T-cell (primary cell): ENCODE measurements at regions not wholly inside any gene's neighbourhood (a gene's known extent, or its start where the extent isn't known, plus 50 kb on each side); places are given as distances from the start of the nearest gene placed in this dataset.

Source experiments
- ATAC-seq, 4 experiments: fragments of 200-7000 bp in 3 of 4; fragments of 150-1000 bp in 1 of 4; cut with Tn5 transposase; replicated peaks in 1 of 4; 1 replicate in 3 of 4; 2 replicates in 1 of 4; pipeline ENCODE4 v1.10.0; 2021; ENCODE audit warnings: moderate library complexity in 3 of 4, mild to moderate bottlenecking in 2 of 4, moderate number of reproducible peaks in 1 of 4
- CTCF ChIA-PET, 2 donors: fragments of 300-600 bp; sonication (Branson Sonifier 250); formaldehyde crosslinking; loops; one replicate each; lab custom pipeline; 2022; ENCODE audit warnings: antibody characterized with exemption in 2 of 2; lab: Charles Lee
- POLR2A ChIA-PET, 2 donors: fragments of 300-600 bp; sonication (Branson Sonifier 250); formaldehyde crosslinking; loops; one replicate each; lab custom pipeline; 2022; ENCODE audit warnings: antibody characterized with exemption in 2 of 2; lab: Charles Lee
- DNase-seq, 35 experiments: peaks; one replicate each; pipeline versions ENCODE4 v3.0.0 to v3.0.0-alpha.2; 2013 to 2023
- H3K27ac ChIP-seq: one replicate; pipeline ENCODE4 v1.5.1; 2013; ENCODE audit warnings: low read length
- H3K27me3 ChIP-seq, 2 experiments: replicated peaks in 1 of 2; 1 replicate in 1 of 2; 2 replicates in 1 of 2; pipeline versions ENCODE4 v1.6.1 to v1.7.0; 2013; ENCODE audit warnings: low read length in 1 of 2, mixed read lengths in 1 of 2; ENCODE audit not compliant: control insufficient read depth in 2 of 2, insufficient read depth in 2 of 2; ENCODE audit errors: extremely low read depth in 1 of 2
- H3K36me3 ChIP-seq, 2 donors: 1 replicate in 1 of 2; 2 replicates in 1 of 2; pipeline versions ENCODE4 v1.6.1 to v1.7.0; 2013; ENCODE audit warnings: low read length in 1 of 2; ENCODE audit not compliant: control insufficient read depth in 2 of 2, insufficient read depth in 1 of 2; ENCODE audit errors: extremely low read depth in 1 of 2
- H3K4me1 ChIP-seq, 2 experiments: 1 replicate in 1 of 2; 2 replicates in 1 of 2; pipeline versions ENCODE4 v1.6.1 to v1.7.0; 2013; ENCODE audit warnings: low read length in 2 of 2, mixed read lengths in 1 of 2; ENCODE audit not compliant: insufficient read depth in 2 of 2, control insufficient read depth in 1 of 2; ENCODE audit errors: extremely low read depth in 1 of 2
- H3K4me3 ChIP-seq, 2 donors: 1 replicate in 1 of 2; 2 replicates in 1 of 2; pipeline versions ENCODE4 v1.5.1 to v1.7.0; 2013; ENCODE audit warnings: mild to moderate bottlenecking in 2 of 2, low read length in 1 of 2, moderate library complexity in 1 of 2; ENCODE audit not compliant: control insufficient read depth in 1 of 2; ENCODE audit errors: extremely low read depth in 1 of 2
- H3K9me3 ChIP-seq: 2 replicates; pipeline ENCODE4 v1.7.0; 2013
- H3K27ac Mint-ChIP-seq, 2 donors: one replicate each; pipeline ENCODE4 v1.8.0; 2020 to 2021; ENCODE audit warnings: mild to moderate bottlenecking in 2 of 2, mixed read lengths in 2 of 2
- H3K27me3 Mint-ChIP-seq, 2 donors: one replicate each; pipeline ENCODE4 v1.8.0; 2021 to 2022; ENCODE audit warnings: mixed read lengths in 2 of 2
- H3K36me3 Mint-ChIP-seq: one replicate; pipeline ENCODE4 v1.8.0; 2021; ENCODE audit warnings: mixed read lengths
- H3K4me1 Mint-ChIP-seq, 3 donors: one replicate each; pipeline ENCODE4 v1.8.0; 2020 to 2022; ENCODE audit warnings: mixed read lengths in 3 of 3, mild to moderate bottlenecking in 1 of 3
- H3K4me3 Mint-ChIP-seq, 3 donors: one replicate each; pipeline ENCODE4 v1.8.0; 2020 to 2022; ENCODE audit warnings: mild to moderate bottlenecking in 3 of 3, mixed read lengths in 3 of 3, moderate library complexity in 3 of 3
- H3K9me3 Mint-ChIP-seq, 3 donors: one replicate each; pipeline ENCODE4 v1.8.0; 2020 to 2022; ENCODE audit warnings: mixed read lengths in 3 of 3
- WGBS: methylation state at CpG from one replicate; pipeline ENCODE4 v1.1.5; 2013; ENCODE audit warnings: missing lambda C conversion rate; ENCODE audit not compliant: insufficient coverage; 5-methylcytosine and 5-hydroxymethylcytosine counted together

GRCh38 chr7:21029006-21029405 is 242.3 kb upstream of the SP8 start:
- ChIA-PET CTCF (interaction anchor here in 1 of 2 donors (0.6 kb wide), 1 partner anchor 158 kb away, joined by 3 read pairs; no protein-coding TSS in a partner anchor), POLR2A (interaction anchor here in 1 of 2 donors (0.6 kb wide), 1 partner anchor 738 kb away, joined by 3 read pairs; no protein-coding TSS in a partner anchor)
- Histone ChIP-seq H3K36me3 (no peaks in the 10 kb centered on the region), H3K27me3 (no peaks in the 10 kb centered on the region), H3K9me3 (no peaks in the 10 kb centered on the region), H3K4me3 (no peak overlapping the region), H3K27ac (no peak overlapping the region), H3K4me1 (no peaks in the 10 kb centered on the region)
- Mint-ChIP-seq H3K4me1 (no peaks in the 10 kb centered on the region), H3K27me3 (no peaks in the 10 kb centered on the region), H3K36me3 (no peaks in the 10 kb centered on the region), H3K4me3 (no peak overlapping the region), H3K9me3 (no peaks in the 10 kb centered on the region), H3K27ac (no peak overlapping the region)
- DNase-seq: no peak
- no peak for ATAC-seq
- WGBS: 58% methylated on average over 2 of the region's 6 CpGs

GRCh38 chr7:21030237-21030871 is 243.7 kb upstream of the SP8 start:
- H3K36me3 Mint-ChIP-seq: no peaks in the 10 kb centered on the region
- POLR2A ChIA-PET: no interaction called here

GRCh38 chr7:21041252-21041651 is 254.6 kb upstream of the SP8 start:
- H3K4me3 Mint-ChIP-seq: no peak overlapping the region
- H3K36me3 ChIP-seq: no peaks in the 10 kb centered on the region
- ATAC-seq: no peak
- POLR2A ChIA-PET: no interaction called here
- no peak overlapping the region for H3K27ac Mint-ChIP-seq
- no peaks in the 10 kb centered on the region for H3K36me3 Mint-ChIP-seq
- H3K4me1 ChIP-seq: no peaks in the 10 kb centered on the region
- no peaks in the 10 kb centered on the region for H3K27me3 ChIP-seq
- no peaks in the 10 kb centered on the region for H3K4me1 Mint-ChIP-seq
- H3K27ac ChIP-seq: no peak overlapping the region
- peaks cover 0 to 7% (median 6%) of the 10 kb centered on the region in 3 donors for H3K9me3 Mint-ChIP-seq
- peaks cover 0 to 8% of the 10 kb centered on the region in 2 donors for H3K27me3 Mint-ChIP-seq
- H3K4me3 ChIP-seq: no peak overlapping the region
- no peak for DNase-seq
- CTCF ChIA-PET: no interaction called here
- no peaks in the 10 kb centered on the region for H3K9me3 ChIP-seq
- WGBS: no CpG with 5 or more reads among the region's 2 CpGs

More at GRCh38 chr7:21030237-21030871, 243.7 kb upstream of the SP8 start:
- H3K4me1 Mint-ChIP-seq: no peaks in the 10 kb centered on the region
- H3K9me3 Mint-ChIP-seq: no peaks in the 10 kb centered on the region
- no peaks in the 10 kb centered on the region for H3K36me3 ChIP-seq
- H3K27me3 Mint-ChIP-seq: no peaks in the 10 kb centered on the region
- no peak overlapping the region for H3K4me3 Mint-ChIP-seq
- H3K27ac ChIP-seq: no peak overlapping the region
- H3K27me3 ChIP-seq: no peaks in the 10 kb centered on the region
- ATAC-seq (no peak), DNase-seq (no peak)
- 100% methylated on average over 2 of the region's 7 CpGs for WGBS
- no peaks in the 10 kb centered on the region for H3K9me3 ChIP-seq
- CTCF ChIA-PET: no interaction called here
- no peak overlapping the region for H3K27ac Mint-ChIP-seq
- H3K4me1 ChIP-seq: no peaks in the 10 kb centered on the region
- H3K4me3 ChIP-seq: no peak overlapping the region

GRCh38 chr7:21041666-21042065 is 255.0 kb upstream of the SP8 start:
- peaks cover 0 to 8% of the 10 kb centered on the region in 2 donors for H3K27me3 Mint-ChIP-seq
- no peak overlapping the region for H3K27ac Mint-ChIP-seq
- Histone ChIP-seq H3K9me3 (no peaks in the 10 kb centered on the region), H3K4me1 (no peaks in the 10 kb centered on the region), H3K27me3 (no peaks in the 10 kb centered on the region), H3K36me3 (no peaks in the 10 kb centered on the region), H3K4me3 (no peak overlapping the region), H3K27ac (no peak overlapping the region)
- no peak overlapping the region for H3K4me3 Mint-ChIP-seq
- ATAC-seq (no peak), DNase-seq (no peak)
- peaks cover 0 to 7% (median 6%) of the 10 kb centered on the region in 3 donors for H3K9me3 Mint-ChIP-seq
- POLR2A ChIA-PET: no interaction called here
- CTCF ChIA-PET: no interaction called here
- 76% methylated on average over 2 of the region's 5 CpGs for WGBS
- no peaks in the 10 kb centered on the region for H3K36me3 Mint-ChIP-seq
- no peaks in the 10 kb centered on the region for H3K4me1 Mint-ChIP-seq

GRCh38 chr7:21044384-21044783 is 257.7 kb upstream of the SP8 start:
- H3K36me3 Mint-ChIP-seq: no peaks in the 10 kb centered on the region

GRCh38 chr7:21044913-21045568 is 258.4 kb upstream of the SP8 start:
- ChIA-PET POLR2A (interaction anchor here in 1 of 2 donors (1.0 kb wide), 1 partner anchor 31 kb away, joined by 3 read pairs; no protein-coding TSS in a partner anchor), CTCF (no interaction called here)
- WGBS: 86% methylated on average over 1 of the region's 10 CpGs
- H3K36me3 Mint-ChIP-seq: no peaks in the 10 kb centered on the region
- no peak overlapping the region for H3K4me3 Mint-ChIP-seq
- Histone ChIP-seq H3K36me3 (no peaks in the 10 kb centered on the region), H3K4me1 (no peaks in the 10 kb centered on the region), H3K27ac (no peak overlapping the region), H3K4me3 (no peak overlapping the region), H3K27me3 (no peaks in the 10 kb centered on the region), H3K9me3 (no peaks in the 10 kb centered on the region)
- ATAC-seq (no peak), DNase-seq (no peak)
- H3K4me1 Mint-ChIP-seq: no peaks in the 10 kb centered on the region
- H3K27ac Mint-ChIP-seq: no peak overlapping the region
- H3K9me3 Mint-ChIP-seq: no peaks in the 10 kb centered on the region
- H3K27me3 Mint-ChIP-seq: peaks cover 0 to 7% of the 10 kb centered on the region in 2 donors

More at GRCh38 chr7:21044384-21044783, 257.7 kb upstream of the SP8 start:
- H3K4me1 ChIP-seq: no peaks in the 10 kb centered on the region
- Mint-ChIP-seq H3K9me3 (no peaks in the 10 kb centered on the region), H3K4me3 (no peak overlapping the region), H3K27me3 (peaks cover 0 to 8% of the 10 kb centered on the region in 2 donors), H3K27ac (no peak overlapping the region), H3K4me1 (no peaks in the 10 kb centered on the region)
- no CpG with 5 or more reads among the region's 4 CpGs for WGBS
- POLR2A ChIA-PET: interaction anchor here in 1 of 2 donors (1.0 kb wide), 1 partner anchor 31 kb away, joined by 3 read pairs; no protein-coding TSS in a partner anchor
- no peak overlapping the region for H3K4me3 ChIP-seq
- H3K9me3 ChIP-seq: no peaks in the 10 kb centered on the region
- ATAC-seq (no peak), DNase-seq (no peak)
- CTCF ChIA-PET: no interaction called here
- H3K27ac ChIP-seq: no peak overlapping the region
- H3K36me3 ChIP-seq: no peaks in the 10 kb centered on the region
- H3K27me3 ChIP-seq: no peaks in the 10 kb centered on the region
